ENCODE measurements at regions not wholly inside any gene's neighbourhood (a gene's known extent, or its start where the extent isn't known, plus 50 kb on each side); places are given as distances from the start of the nearest gene placed in this dataset.

- TF ChIP-seq POLR2A (IDR thresholded peaks at IDR 0.05; ENCODE audit: low read depth, low read length) (no peak), POLR2AphosphoS5 (IDR thresholded peaks at IDR 0.05; ENCODE audit: low read depth, low read length) (no peak)
- DNase-seq (ENCODE audit: insufficient read length, low spot score) (no peak), FAIRE-seq (no peak)
Measured at GRCh38 chr2:100764430-100764829, 55.5 kb upstream of the NPAS2 start.

GRCh38 chr2:100765481-100765880, 54.5 kb upstream of the NPAS2 start:
- FAIRE-seq (no peak), DNase-seq (ENCODE audit: insufficient read length, low spot score) (no peak)
- TF ChIP-seq PAX5 (IDR thresholded peaks at IDR 0.05; ENCODE audit: insufficient read depth, low read length, severe bottlenecking) (no peak), SPI1 (IDR thresholded peaks at IDR 0.05; ENCODE audit: low read depth, low read length) (no peak), TAF1 (IDR thresholded peaks at IDR 0.05; ENCODE audit: low read depth, low read length) (no peak), POU2F2 (IDR thresholded peaks at IDR 0.05; ENCODE audit: low read depth, low read length) (no peak), POLR2AphosphoS5 (IDR thresholded peaks at IDR 0.05; ENCODE audit: low read depth, low read length) (no peak), POLR2A (IDR thresholded peaks at IDR 0.05; ENCODE audit: low read depth, low read length) (no peak)

GRCh38 chr2:100766256-100766655, 53.7 kb upstream of the NPAS2 start:
- DNase-seq (ENCODE audit: insufficient read length, low spot score) (no peak), FAIRE-seq (no peak)
- TF ChIP-seq POLR2A (IDR thresholded peaks at IDR 0.05; ENCODE audit: low read depth, low read length) (no peak), POU2F2 (IDR thresholded peaks at IDR 0.05; ENCODE audit: low read depth, low read length) (no peak), SPI1 (IDR thresholded peaks at IDR 0.05; ENCODE audit: low read depth, low read length) (no peak), PAX5 (IDR thresholded peaks at IDR 0.05; ENCODE audit: insufficient read depth, low read length, severe bottlenecking) (no peak), TAF1 (IDR thresholded peaks at IDR 0.05; ENCODE audit: low read depth, low read length) (no peak), POLR2AphosphoS5 (IDR thresholded peaks at IDR 0.05; ENCODE audit: low read depth, low read length) (no peak)

- no peak for DNase-seq (ENCODE audit: insufficient read length, low spot score)
- no peak for FAIRE-seq
- TF ChIP-seq POLR2AphosphoS5 (IDR thresholded peaks at IDR 0.05; ENCODE audit: low read depth, low read length) (no peak), POLR2A (IDR thresholded peaks at IDR 0.05; ENCODE audit: low read depth, low read length) (no peak), TAF1 (IDR thresholded peaks at IDR 0.05; ENCODE audit: low read depth, low read length) (no peak), POU2F2 (IDR thresholded peaks at IDR 0.05; ENCODE audit: low read depth, low read length) (no peak), PAX5 (IDR thresholded peaks at IDR 0.05; ENCODE audit: insufficient read depth, low read length, severe bottlenecking) (no peak), SPI1 (IDR thresholded peaks at IDR 0.05; ENCODE audit: low read depth, low read length) (no peak)
Measured at GRCh38 chr2:100766806-100767205, 53.1 kb upstream of the NPAS2 start.

- TF ChIP-seq POLR2AphosphoS5 (IDR thresholded peaks at IDR 0.05; ENCODE audit: low read depth, low read length) = no peak
- TF ChIP-seq PAX5 (IDR thresholded peaks at IDR 0.05; ENCODE audit: insufficient read depth, low read length, severe bottlenecking) = no peak
- no peak for TF ChIP-seq SPI1 (IDR thresholded peaks at IDR 0.05; ENCODE audit: low read depth, low read length)
- no peak for TF ChIP-seq POLR2A (IDR thresholded peaks at IDR 0.05; ENCODE audit: low read depth, low read length)
- TF ChIP-seq POU2F2 (IDR thresholded peaks at IDR 0.05; ENCODE audit: low read depth, low read length) = no peak
- TF ChIP-seq TAF1 (IDR thresholded peaks at IDR 0.05; ENCODE audit: low read depth, low read length) = no peak
- FAIRE-seq (no peak), DNase-seq (ENCODE audit: insufficient read length, low spot score) (no peak)
Measured at GRCh38 chr2:100767224-100767653, 52.7 kb upstream of the NPAS2 start.

- FAIRE-seq = no peak
- no peak for DNase-seq (ENCODE audit: insufficient read length, low spot score)
- TF ChIP-seq SPI1 (IDR thresholded peaks at IDR 0.05; ENCODE audit: low read depth, low read length) (no peak), TAF1 (IDR thresholded peaks at IDR 0.05; ENCODE audit: low read depth, low read length) (no peak), POU2F2 (IDR thresholded peaks at IDR 0.05; ENCODE audit: low read depth, low read length) (no peak), PAX5 (IDR thresholded peaks at IDR 0.05; ENCODE audit: insufficient read depth, low read length, severe bottlenecking) (no peak), POLR2A (IDR thresholded peaks at IDR 0.05; ENCODE audit: low read depth, low read length) (no peak), POLR2AphosphoS5 (IDR thresholded peaks at IDR 0.05; ENCODE audit: low read depth, low read length) (no peak)
Measured at GRCh38 chr2:100767810-100768806, 51.8 kb upstream of the NPAS2 start.
